Esophagus squamous epithelium (tissue), 4 donors: ENCODE measurements at regions not wholly inside any gene's neighbourhood (a gene's known extent, or its start where the extent isn't known, plus 50 kb on each side); places are given as distances from the start of the nearest gene placed in this dataset.

Source experiments
- CTCF ChIP-seq, 6 experiments: fragments of 450-650 bp in 4 of 6; fragments of 200-600 bp in 2 of 6; sonication (generic) in 2 of 6; IDR thresholded peaks; one replicate each; pipeline ENCODE4 v1.5.1; 2016 to 2019; ENCODE audit warnings: antibody characterized with exemption in 6 of 6, mild to moderate bottlenecking in 4 of 6, moderate library complexity in 4 of 6
- POLR2A ChIP-seq, 4 donors: fragments of 450-650 bp; IDR thresholded peaks; one replicate each; pipeline ENCODE4 v1.6.1; 2017; ENCODE audit warnings: antibody characterized with exemption in 4 of 4, mild to moderate bottlenecking in 4 of 4, moderate library complexity in 3 of 4

- TF ChIP-seq CTCF (IDR thresholded peaks at IDR 0.05) (no peak), POLR2A (IDR thresholded peaks at IDR 0.05) (no peak)
These were observed 614.8 kb upstream of the DIPK2B start for GRCh38 chrX:45815441-45815840.
